ENCODE measurements at regions not wholly inside any gene's neighbourhood (a gene's known extent, or its start where the extent isn't known, plus 50 kb on each side); places are given as distances from the start of the nearest gene placed in this dataset.
"Not testable (repeated sequence)": the region's sequence is repeated elsewhere in the genome, so short reads cannot be mapped to it uniquely, and the experiment has no call there.

GRCh38 chr12:20055856-20056255, 312.5 kb upstream of the PDE3A start:
- H3K4me3 ChIP-seq (ENCODE audit: control insufficient read depth in 1 of 7, extremely low read depth in 1 of 7, insufficient read depth in 4 of 7, low read depth in 2 of 7, low read length in 6 of 7): no peak overlapping the region
- no peaks in the 10 kb centered on the region for H3K27me3 ChIP-seq (replicated peaks in 2 of 5; ENCODE audit: control insufficient read depth in 4 of 5, insufficient read depth in 5 of 5, low read length in 4 of 5)
- CTCF ChIA-PET: no interaction called here
- DNase-seq: no peak
- POLR2A ChIA-PET: no interaction called here
- peaks cover 0 to 2% (median 0%) of the 10 kb centered on the region in 5 experiments for H3K9me3 ChIP-seq (ENCODE audit: control extremely low read depth in 1 of 5, control insufficient read depth in 4 of 5, insufficient read depth in 2 of 5, low read depth in 1 of 5, low read length in 4 of 5)
- no peaks in the 10 kb centered on the region for H3K36me3 ChIP-seq (ENCODE audit: control insufficient read depth in 4 of 4, insufficient read depth in 4 of 4, low read length in 3 of 4)
- no CpG with 5 or more reads among the region's 3 CpGs for WGBS (ENCODE audit: insufficient coverage)
- no peaks in the 10 kb centered on the region for H3K4me1 ChIP-seq (ENCODE audit: control extremely low read depth in 1 of 4, control insufficient read depth in 4 of 4, insufficient read depth in 4 of 4, low read length in 3 of 4)
- no peak overlapping the region for H3K27ac ChIP-seq (ENCODE audit: insufficient read depth in 1 of 2, low read depth in 1 of 2, low read length in 2 of 2, poor library complexity in 1 of 2, severe bottlenecking in 2 of 2)

DNA sequence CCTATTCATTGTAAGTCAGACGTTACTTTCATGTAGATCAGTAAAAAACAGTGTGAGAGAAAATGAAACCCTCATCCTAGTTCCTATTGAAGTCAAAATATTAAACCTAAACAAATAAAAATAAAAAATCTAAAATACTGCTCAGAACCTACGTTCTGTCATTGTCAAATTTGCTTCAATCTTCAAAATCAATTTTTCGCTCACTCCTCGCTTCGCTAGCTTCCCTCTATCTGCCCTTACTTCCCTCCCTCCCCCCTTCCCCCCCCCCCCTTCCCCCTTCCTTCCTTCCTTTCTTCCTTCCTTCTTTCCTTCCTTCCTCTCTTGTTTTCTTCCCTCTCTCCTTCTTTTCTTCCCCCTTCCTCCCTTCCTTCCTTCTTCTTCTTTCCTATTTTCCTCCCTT, 310.9 kb upstream of the PDE3A start:
- no peak for DNase-seq
- WGBS (ENCODE audit: insufficient coverage): no CpG with 5 or more reads among the region's 5 CpGs
- no peak overlapping the region for H3K27ac ChIP-seq (ENCODE audit: insufficient read depth in 1 of 2, low read depth in 1 of 2, low read length in 2 of 2, poor library complexity in 1 of 2, severe bottlenecking in 2 of 2)

DNA sequence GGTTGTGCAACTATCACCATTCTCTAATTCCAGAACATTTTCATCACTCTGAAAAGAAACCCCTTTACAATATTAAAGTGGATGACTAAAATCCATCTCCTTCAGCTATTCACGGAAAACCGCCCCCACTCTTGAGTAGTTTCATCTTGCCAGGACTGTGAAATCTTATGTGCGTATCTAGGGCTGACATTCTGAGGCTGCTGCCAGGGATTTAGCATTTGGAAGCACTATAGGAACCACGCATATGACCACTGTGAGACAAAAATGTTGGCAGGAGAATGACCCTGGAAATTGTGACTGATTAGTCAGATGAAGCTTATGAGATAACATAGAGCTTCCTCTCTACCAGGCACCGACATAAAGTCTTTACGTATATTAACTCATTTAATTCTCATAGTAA, 305.2 kb upstream of the PDE3A start:
- ChIA-PET CTCF (no interaction called here), POLR2A (no interaction called here)
- WGBS (ENCODE audit: insufficient coverage): 97% methylated on average over 4 of the region's 6 CpGs
- Histone ChIP-seq H3K27ac (ENCODE audit: insufficient read depth in 1 of 2, low read depth in 1 of 2, low read length in 2 of 2, poor library complexity in 1 of 2, severe bottlenecking in 2 of 2) (no peak overlapping the region), H3K9me3 (ENCODE audit: control extremely low read depth in 1 of 5, control insufficient read depth in 4 of 5, insufficient read depth in 2 of 5, low read depth in 1 of 5, low read length in 4 of 5) (peaks cover 0 to 5% (median 0%) of the 10 kb centered on the region in 5 experiments), H3K36me3 (ENCODE audit: control insufficient read depth in 4 of 4, insufficient read depth in 4 of 4, low read length in 3 of 4) (no peaks in the 10 kb centered on the region), H3K4me3 (ENCODE audit: control insufficient read depth in 1 of 7, extremely low read depth in 1 of 7, insufficient read depth in 4 of 7, low read depth in 2 of 7, low read length in 6 of 7) (no peak overlapping the region), H3K4me1 (ENCODE audit: control extremely low read depth in 1 of 4, control insufficient read depth in 4 of 4, insufficient read depth in 4 of 4, low read length in 3 of 4) (no peaks in the 10 kb centered on the region), H3K27me3 (replicated peaks in 2 of 5; ENCODE audit: control insufficient read depth in 4 of 5, insufficient read depth in 5 of 5, low read length in 4 of 5) (no peaks in the 10 kb centered on the region)
- DNase-seq: no peak

More for the DNA sequence above, 310.9 kb upstream of the PDE3A start:
- Histone ChIP-seq H3K4me3 (ENCODE audit: control insufficient read depth in 1 of 7, extremely low read depth in 1 of 7, insufficient read depth in 4 of 7, low read depth in 2 of 7, low read length in 6 of 7) (no peak overlapping the region), H3K27me3 (replicated peaks in 2 of 5; ENCODE audit: control insufficient read depth in 4 of 5, insufficient read depth in 5 of 5, low read length in 4 of 5) (no peaks in the 10 kb centered on the region), H3K36me3 (ENCODE audit: control insufficient read depth in 4 of 4, insufficient read depth in 4 of 4, low read length in 3 of 4) (no peaks in the 10 kb centered on the region), H3K9me3 (ENCODE audit: control extremely low read depth in 1 of 5, control insufficient read depth in 4 of 5, insufficient read depth in 2 of 5, low read depth in 1 of 5, low read length in 4 of 5) (peaks cover 0 to 2% (median 0%) of the 10 kb centered on the region in 5 experiments), H3K4me1 (ENCODE audit: control extremely low read depth in 1 of 4, control insufficient read depth in 4 of 4, insufficient read depth in 4 of 4, low read length in 3 of 4) (no peaks in the 10 kb centered on the region)
- CTCF ChIA-PET: no interaction called here
- POLR2A ChIA-PET: no interaction called here

DNA sequence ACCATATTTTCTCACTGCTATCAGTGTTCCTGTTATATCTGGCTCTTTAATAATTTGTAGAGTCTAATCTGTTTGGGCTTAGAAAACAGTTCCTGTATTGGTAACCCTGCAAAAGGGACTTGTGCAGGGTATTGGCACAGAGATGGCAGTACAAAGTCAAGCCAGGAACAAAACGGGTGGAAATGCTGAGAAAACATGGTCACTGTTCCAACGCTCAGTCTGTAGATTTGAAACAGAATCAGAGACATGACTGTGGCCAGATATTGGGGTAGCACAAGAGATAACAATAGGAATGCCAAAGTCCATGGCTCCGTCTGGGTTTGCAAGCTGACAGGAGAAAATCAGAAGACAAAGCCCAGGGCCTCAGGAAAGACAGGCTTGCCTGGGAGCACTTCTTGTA, 290.7 kb upstream of the PDE3A start:
- H3K27ac ChIP-seq (ENCODE audit: insufficient read depth in 1 of 2, low read depth in 1 of 2, low read length in 2 of 2, poor library complexity in 1 of 2, severe bottlenecking in 2 of 2): no peak overlapping the region
- ChIA-PET POLR2A (no interaction called here), CTCF (no interaction called here)
- peaks cover 0 to 1% (median 0%) of the 10 kb centered on the region in 5 experiments for H3K9me3 ChIP-seq (ENCODE audit: control extremely low read depth in 1 of 5, control insufficient read depth in 4 of 5, insufficient read depth in 2 of 5, low read depth in 1 of 5, low read length in 4 of 5)
- 97% methylated on average over 3 of the region's 3 CpGs for WGBS (ENCODE audit: insufficient coverage)
- no peaks in the 10 kb centered on the region for H3K36me3 ChIP-seq (ENCODE audit: control insufficient read depth in 4 of 4, insufficient read depth in 4 of 4, low read length in 3 of 4)
- H3K27me3 ChIP-seq (replicated peaks in 2 of 5; ENCODE audit: control insufficient read depth in 4 of 5, insufficient read depth in 5 of 5, low read length in 4 of 5): no peaks in the 10 kb centered on the region
- DNase-seq: no peak
- no peaks in the 10 kb centered on the region for H3K4me1 ChIP-seq (ENCODE audit: control extremely low read depth in 1 of 4, control insufficient read depth in 4 of 4, insufficient read depth in 4 of 4, low read length in 3 of 4)
- H3K4me3 ChIP-seq (ENCODE audit: control insufficient read depth in 1 of 7, extremely low read depth in 1 of 7, insufficient read depth in 4 of 7, low read depth in 2 of 7, low read length in 6 of 7): no peak overlapping the region

DNA sequence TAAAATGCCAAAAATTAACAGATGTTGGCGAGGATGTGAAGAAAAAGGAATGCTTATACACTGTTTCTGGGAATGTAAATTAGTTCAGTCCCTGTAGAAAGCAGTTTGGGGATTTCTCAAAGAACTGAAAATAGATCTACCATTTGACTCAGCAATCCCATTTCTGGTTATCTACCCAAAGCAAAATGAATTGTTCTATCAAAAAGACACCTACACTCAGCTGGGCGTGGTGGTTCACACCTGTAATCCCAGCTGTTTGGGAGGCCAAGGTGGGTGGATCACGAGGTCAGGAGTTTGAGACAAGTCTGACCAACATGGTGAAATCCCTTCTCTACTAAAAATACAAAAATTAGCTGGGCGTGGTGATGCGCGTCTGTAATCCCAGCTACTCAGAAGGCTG, 279.3 kb upstream of the PDE3A start:
- no peak overlapping the region for H3K27ac ChIP-seq (ENCODE audit: insufficient read depth in 1 of 2, low read depth in 1 of 2, low read length in 2 of 2, poor library complexity in 1 of 2, severe bottlenecking in 2 of 2)
- H3K36me3 ChIP-seq (ENCODE audit: control insufficient read depth in 4 of 4, insufficient read depth in 4 of 4, low read length in 3 of 4): no peaks in the 10 kb centered on the region
- ChIA-PET POLR2A (no interaction called here), CTCF (no interaction called here)
- H3K4me3 ChIP-seq (ENCODE audit: control insufficient read depth in 1 of 7, extremely low read depth in 1 of 7, insufficient read depth in 4 of 7, low read depth in 2 of 7, low read length in 6 of 7): no peak overlapping the region
- WGBS (ENCODE audit: insufficient coverage): 100% methylated on average over 5 of the region's 6 CpGs
- H3K27me3 ChIP-seq (replicated peaks in 2 of 5; ENCODE audit: control insufficient read depth in 4 of 5, insufficient read depth in 5 of 5, low read length in 4 of 5): no peaks in the 10 kb centered on the region
- peaks cover 0 to 6% (median 0%) of the 10 kb centered on the region in 5 experiments for H3K9me3 ChIP-seq (ENCODE audit: control extremely low read depth in 1 of 5, control insufficient read depth in 4 of 5, insufficient read depth in 2 of 5, low read depth in 1 of 5, low read length in 4 of 5)
- H3K4me1 ChIP-seq (ENCODE audit: control extremely low read depth in 1 of 4, control insufficient read depth in 4 of 4, insufficient read depth in 4 of 4, low read length in 3 of 4): no peaks in the 10 kb centered on the region
- DNase-seq: no peak

DNA sequence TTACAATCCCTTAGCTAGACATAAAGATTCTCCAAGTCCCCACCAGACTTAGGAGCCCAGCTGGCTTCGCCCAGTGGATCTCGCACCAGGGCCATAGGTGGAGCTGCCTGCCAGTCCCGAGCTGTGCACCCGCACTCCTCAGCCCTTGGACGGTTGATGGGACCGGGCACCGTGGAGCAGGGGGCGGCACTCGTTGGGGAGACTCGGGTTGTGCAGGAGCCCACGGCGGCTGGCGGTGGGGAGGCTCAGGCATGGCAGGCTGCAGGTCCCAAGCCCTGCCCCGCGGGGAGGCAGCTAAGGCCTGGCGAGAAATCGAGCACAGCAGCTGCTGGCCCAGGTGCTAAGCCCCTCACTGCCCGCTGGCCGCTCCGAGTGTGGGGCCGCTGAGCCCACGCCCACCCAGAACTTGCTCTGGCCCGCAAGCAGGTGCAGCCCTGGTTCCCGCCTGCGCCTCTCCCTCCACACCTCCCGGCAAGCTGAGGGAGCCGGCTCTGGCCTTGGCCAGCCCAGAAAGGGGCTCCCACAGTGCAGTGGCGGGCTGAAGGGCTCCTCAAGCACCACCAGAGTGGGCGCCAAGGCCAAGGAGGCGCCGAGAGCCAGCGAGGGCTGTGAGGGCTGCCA, 275.0 kb upstream of the PDE3A start:
- H3K36me3 ChIP-seq (ENCODE audit: control insufficient read depth in 4 of 4, insufficient read depth in 4 of 4, low read length in 3 of 4); H3K27me3 ChIP-seq (replicated peaks in 2 of 5; ENCODE audit: control insufficient read depth in 4 of 5, insufficient read depth in 5 of 5, low read length in 4 of 5); DNase-seq; H3K4me1 ChIP-seq (ENCODE audit: control extremely low read depth in 1 of 4, control insufficient read depth in 4 of 4, insufficient read depth in 4 of 4, low read length in 3 of 4); H3K4me3 ChIP-seq (ENCODE audit: control insufficient read depth in 1 of 7, extremely low read depth in 1 of 7, insufficient read depth in 4 of 7, low read depth in 2 of 7, low read length in 6 of 7); H3K27ac ChIP-seq (ENCODE audit: insufficient read depth in 1 of 2, low read depth in 1 of 2, low read length in 2 of 2, poor library complexity in 1 of 2, severe bottlenecking in 2 of 2); POLR2A ChIA-PET; H3K9me3 ChIP-seq (ENCODE audit: control extremely low read depth in 1 of 5, control insufficient read depth in 4 of 5, insufficient read depth in 2 of 5, low read depth in 1 of 5, low read length in 4 of 5): not testable (repeated sequence)
- 92% methylated on average over 31 of the region's 32 CpGs for WGBS (ENCODE audit: insufficient coverage)
- CTCF ChIA-PET: interaction anchor here (0.9 kb wide), 1 partner anchor 17 kb away, joined by 3 read pairs; no protein-coding TSS in a partner anchor

GRCh38 chr12:20096430-20096829, 271.9 kb upstream of the PDE3A start:
- POLR2A ChIA-PET: no interaction called here

More at GRCh38 chr12:20096430-20096829, 271.9 kb upstream of the PDE3A start:
- H3K27ac ChIP-seq (ENCODE audit: insufficient read depth in 1 of 2, low read depth in 1 of 2, low read length in 2 of 2, poor library complexity in 1 of 2, severe bottlenecking in 2 of 2): no peak overlapping the region
- WGBS (ENCODE audit: insufficient coverage): 90% methylated on average over 6 of the region's 6 CpGs
- CTCF ChIA-PET: no interaction called here
- peaks cover 0 to 2% (median 0%) of the 10 kb centered on the region in 5 experiments for H3K27me3 ChIP-seq (replicated peaks in 2 of 5; ENCODE audit: control insufficient read depth in 4 of 5, insufficient read depth in 5 of 5, low read length in 4 of 5)
- no peak for DNase-seq
- H3K36me3 ChIP-seq (ENCODE audit: control insufficient read depth in 4 of 4, insufficient read depth in 4 of 4, low read length in 3 of 4): no peaks in the 10 kb centered on the region
- no peak overlapping the region for H3K4me3 ChIP-seq (ENCODE audit: control insufficient read depth in 1 of 7, extremely low read depth in 1 of 7, insufficient read depth in 4 of 7, low read depth in 2 of 7, low read length in 6 of 7)
- no peaks in the 10 kb centered on the region for H3K4me1 ChIP-seq (ENCODE audit: control extremely low read depth in 1 of 4, control insufficient read depth in 4 of 4, insufficient read depth in 4 of 4, low read length in 3 of 4)
- peaks cover 0 to 6% (median 0%) of the 10 kb centered on the region in 5 experiments for H3K9me3 ChIP-seq (ENCODE audit: control extremely low read depth in 1 of 5, control insufficient read depth in 4 of 5, insufficient read depth in 2 of 5, low read depth in 1 of 5, low read length in 4 of 5)

Data from common myeloid progenitor, CD34-positive (primary cell).